GM19043 (cell line): ENCODE measurements at regions not wholly inside any gene's neighbourhood (a gene's known extent, or its start where the extent isn't known, plus 50 kb on each side); places are given as distances from the start of the nearest gene placed in this dataset.
"Not testable (repeated sequence)": the region's sequence is repeated elsewhere in the genome, so short reads cannot be mapped to it uniquely, and the experiment has no call there.

ENCODE experiments used
- ATAC-seq: cut with Tn5 transposase; IDR thresholded peaks from one replicate; pipeline ENCODE4 v1.9.1; 2021; ENCODE audit warnings: low read depth; ENCODE audit not compliant: unreplicated experiment

DNA sequence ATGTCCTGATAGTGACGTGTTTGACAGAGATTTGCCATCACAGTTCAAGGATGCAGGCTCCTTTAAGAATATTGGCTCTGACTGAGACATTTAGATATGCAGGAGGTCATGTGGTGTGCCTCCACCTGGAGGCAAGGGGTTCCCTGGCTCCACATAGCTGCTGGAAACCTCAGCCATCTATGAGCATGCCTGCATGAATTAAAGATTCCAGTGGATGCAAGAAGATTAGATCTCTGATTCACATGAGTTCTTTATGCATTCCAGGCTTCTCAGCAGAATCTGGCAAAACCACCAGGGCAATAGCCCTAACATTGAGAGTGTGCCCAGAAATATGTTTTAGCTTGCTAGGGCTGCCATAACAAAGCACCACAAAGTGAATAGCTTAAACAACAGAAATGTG, 298.5 kb upstream of the AADAT start:
- ATAC-seq, result no peak

DNA sequence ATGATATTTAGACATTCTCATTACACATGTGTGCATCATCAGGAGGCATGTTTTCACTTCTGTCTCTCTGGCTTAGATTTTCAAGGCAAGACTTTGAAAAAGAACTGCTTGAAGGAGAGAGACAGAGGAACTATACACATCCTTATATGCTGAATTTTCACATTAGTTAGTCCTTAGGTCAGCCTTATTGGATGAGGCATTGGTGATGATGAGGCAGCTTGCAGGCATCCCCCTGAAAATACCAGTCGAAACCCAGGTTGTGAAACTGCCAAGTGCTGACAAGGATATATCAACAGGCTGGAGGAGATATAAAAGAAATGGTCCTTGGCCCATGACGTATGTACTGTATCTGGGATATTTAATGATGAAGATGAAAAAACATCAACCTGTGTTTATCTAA, 297.2 kb upstream of the AADAT start:
- ATAC-seq, result no peak

DNA sequence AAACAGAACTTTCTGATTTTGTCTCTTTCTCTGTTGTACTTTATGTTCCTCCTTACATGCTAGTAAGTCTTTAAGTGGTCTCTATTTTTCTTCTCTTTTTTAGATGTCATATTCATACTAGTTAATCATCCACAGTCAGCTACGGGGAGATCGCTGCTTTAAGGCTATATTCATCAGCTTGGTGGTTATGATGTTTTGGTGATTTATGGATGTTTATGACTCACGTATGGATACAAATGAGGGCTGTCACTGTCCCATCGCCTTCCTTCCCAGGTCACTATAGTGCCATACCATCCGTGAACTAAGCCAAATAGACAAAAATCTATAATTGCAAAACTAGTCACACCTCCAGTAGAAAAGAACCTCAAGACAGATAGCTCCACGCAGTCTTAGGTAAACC, 296.8 kb upstream of the AADAT start:
- ATAC-seq, result no peak

DNA sequence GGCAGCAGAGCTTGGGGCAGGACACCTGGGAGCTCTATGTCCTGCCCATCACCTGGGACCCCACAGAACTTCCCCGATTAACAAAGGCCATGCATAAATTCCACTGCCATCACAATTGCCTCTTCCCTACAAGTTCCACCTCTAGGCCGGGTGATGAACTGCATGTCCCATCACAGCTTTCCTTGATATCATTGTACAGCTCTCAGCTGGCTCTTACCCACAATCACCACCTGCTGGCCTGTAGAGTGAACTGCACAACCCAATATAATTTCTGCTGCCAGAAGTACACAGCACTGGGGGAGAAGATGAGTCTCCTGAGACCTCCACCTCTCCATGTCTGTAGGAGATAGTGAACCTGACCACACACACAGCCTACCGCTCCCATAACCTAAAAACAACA, 285.0 kb upstream of the AADAT start:
- peak; percentile 97 for ATAC-seq

DNA sequence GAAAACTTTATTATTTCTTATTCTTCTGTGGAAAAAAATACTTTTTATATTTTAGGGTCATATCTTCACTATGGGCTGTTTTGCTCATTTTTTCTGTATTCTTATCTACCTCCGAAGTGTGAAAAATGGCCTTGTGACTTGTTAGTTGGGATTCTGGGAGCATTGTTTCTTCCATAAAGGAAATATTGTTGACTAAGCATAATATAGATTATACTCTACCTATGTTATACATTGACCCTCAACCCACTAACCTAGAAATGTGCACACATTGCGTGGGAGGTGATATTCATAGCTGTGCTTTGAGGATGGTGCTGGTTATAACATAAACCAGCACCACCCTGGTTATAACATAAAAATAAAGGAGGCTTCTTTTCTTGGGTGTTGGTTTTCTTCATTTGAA, 259.2 kb upstream of the AADAT start:
- ATAC-seq, result no peak

DNA sequence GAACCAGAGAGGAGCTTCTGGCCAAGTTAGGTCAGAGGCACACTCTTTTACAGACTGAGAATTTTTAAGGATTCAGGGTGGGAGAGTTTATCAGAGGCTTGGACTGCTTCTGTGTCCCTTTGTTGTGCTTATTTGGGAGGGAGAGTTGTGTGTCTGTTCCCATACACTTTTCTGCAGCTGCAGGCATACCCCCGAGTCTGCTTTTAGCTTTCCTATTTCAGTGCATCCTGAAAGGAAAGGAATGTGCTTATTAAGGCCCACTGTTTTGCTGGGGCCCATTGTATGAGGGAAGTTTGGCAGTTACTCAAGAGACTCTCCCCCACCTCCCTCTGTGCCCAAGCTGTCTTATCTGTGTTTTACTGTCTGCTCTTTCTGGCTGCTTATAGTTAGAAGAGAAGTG, 257.4 kb upstream of the AADAT start:
- ATAC-seq, result not testable (repeated sequence)

DNA sequence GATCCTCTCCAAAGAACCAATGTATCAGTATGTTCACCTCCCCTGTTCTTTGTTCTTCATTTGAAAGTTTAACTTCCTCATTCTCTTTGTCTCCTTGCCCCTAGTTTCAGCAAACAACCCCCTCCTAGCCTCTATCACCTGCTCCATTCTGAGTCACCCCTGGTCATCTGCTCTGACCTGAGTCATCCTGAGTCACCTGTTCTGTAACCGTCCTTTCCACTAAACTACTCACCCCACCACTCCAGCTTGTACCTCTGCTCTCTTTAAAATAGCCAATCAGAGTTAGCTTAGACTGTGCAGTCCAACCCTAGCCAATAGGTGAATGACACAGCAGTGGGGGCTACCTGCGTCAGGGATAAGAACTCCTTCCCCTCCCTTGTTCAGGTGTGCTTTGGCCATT, 249.8 kb upstream of the AADAT start:
- no peak for ATAC-seq

DNA sequence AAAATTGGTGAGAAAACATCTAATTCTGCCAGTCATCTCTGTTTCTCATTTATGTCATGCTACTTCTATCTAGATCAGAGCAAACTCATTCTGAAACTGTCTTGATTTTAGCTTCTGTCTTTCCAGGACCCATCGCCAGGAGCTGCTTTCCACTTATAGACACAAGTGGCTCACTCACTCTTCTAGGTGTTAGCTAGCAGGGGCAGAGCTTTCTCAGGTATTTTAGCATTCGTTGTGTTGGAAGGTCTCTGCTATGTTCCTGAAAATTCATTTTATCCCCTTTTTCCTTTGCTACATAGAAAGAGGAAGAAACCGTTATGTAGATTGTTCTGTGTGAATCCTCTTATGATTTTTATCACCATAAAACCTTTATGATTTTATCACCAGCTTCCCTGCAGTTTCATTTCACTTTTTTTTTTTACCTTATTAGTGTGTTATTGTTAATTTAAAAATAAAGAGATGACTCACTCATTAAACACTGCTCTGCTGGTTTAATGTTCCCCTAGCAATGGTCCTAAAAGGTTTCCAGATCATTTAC, 246.6 kb upstream of the AADAT start:
- ATAC-seq, result peak; percentile 90

DNA sequence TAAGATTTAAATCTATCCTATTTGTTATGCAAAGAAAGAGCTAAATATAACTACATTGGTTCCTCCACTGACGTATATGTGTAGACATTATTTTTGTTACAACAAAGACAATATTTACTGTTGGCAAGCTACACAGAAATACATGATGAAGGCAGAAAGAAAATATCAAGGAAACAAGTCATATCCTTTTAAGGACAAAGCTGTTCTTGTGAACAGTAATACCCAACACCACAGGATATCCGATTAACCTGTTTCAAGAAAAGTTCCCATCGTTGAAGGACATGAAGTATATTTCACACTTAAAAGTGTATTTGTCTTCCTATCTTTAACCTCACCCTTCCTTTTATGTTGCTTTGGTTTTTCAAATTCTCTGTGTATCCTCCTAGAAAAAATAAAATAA, 235.8 kb upstream of the AADAT start:
- no peak for ATAC-seq

DNA sequence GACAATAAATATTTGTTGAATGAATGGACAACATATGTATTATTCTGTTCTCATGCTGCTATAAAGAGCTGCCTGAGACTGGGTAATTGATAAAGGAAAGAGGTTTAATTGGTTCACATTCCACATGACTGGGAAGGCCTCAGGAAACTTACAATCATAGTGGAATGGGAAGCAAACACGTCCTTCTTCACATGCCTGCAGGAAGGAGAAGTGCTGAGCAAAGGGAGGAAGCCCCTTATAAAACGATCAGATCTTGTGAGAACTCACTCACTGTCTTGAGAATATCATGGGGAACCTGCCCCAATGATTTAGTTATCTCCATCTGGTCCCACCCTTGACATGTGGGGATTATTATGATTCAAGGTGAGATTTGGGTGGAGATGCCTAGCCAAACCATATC, 233.9 kb upstream of the AADAT start:
- ATAC-seq, result no peak

DNA sequence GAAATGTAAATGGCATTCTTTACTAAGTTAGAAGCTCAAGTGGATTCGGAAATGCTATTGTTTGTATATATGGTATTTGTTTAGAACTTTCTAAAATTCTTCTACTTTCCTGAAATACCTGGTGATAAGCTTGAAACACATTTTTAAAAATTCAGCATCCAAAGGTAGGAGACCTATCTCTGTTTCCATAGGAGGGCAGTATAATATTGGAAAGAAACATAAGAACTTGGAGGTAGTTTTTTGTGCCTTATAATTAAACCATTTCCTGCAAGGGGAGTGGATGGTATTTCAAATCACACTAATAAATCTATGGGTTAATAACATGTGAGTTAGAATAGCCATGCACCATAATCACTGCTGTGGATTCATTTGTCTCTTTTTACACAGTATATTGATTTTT, 217.4 kb upstream of the AADAT start:
- ATAC-seq, result no peak

DNA sequence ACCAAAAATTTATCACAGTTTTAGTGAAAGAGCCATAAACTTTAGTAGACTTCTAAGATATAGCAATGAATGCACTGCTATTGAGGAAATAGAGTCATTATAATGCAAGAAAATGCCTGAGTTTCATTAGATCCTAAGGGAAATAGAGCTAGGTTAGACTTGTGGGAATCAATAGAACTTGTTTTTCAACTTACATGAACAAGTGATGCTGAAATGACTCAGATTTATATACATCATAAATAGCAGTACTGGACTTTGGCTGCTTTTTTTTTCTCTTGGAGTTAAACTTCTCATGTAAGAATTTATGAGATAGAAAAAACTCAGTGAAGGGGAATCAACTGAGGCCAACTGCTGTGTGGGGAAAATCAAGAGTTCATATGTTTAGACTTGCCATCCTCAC, 216.5 kb upstream of the AADAT start:
- ATAC-seq, result no peak

DNA sequence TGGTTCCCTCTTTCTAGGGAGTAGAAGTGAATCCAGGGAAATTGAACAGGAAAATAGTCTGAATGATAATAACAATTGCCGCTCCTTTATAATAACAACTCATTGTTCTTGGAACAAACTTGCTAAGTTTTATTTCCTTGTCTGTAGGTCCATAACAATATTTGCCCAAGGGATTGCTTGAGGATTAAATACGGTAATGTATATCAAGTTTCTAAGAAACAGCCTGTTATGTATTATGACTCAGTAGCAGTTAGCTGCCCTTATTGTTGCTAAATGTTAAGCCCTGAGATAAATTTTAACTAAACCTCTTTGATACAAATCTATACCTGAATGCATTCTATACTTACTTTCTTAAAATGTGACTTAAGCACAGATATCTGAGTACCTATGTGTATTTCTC, 215.9 kb upstream of the AADAT start:
- no peak for ATAC-seq

DNA sequence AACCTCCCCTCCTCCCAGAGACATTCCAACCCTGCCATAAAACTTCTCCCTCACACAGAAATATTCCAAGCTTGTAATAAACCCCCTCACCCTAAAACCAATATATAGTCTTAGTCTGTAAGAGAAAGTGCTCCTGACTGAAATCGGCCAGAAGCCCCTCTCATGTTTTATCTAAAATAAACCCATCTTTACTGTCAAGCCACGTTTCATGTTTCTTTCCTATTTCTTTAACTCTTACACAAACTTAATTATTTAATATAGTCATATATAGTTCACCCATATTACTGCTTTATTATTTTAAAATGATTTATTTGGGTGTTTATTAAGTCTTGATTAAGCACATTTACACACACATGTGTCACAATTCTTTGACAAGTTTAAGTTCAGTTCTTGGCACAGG, 191.3 kb upstream of the AADAT start:
- ATAC-seq, result no peak

DNA sequence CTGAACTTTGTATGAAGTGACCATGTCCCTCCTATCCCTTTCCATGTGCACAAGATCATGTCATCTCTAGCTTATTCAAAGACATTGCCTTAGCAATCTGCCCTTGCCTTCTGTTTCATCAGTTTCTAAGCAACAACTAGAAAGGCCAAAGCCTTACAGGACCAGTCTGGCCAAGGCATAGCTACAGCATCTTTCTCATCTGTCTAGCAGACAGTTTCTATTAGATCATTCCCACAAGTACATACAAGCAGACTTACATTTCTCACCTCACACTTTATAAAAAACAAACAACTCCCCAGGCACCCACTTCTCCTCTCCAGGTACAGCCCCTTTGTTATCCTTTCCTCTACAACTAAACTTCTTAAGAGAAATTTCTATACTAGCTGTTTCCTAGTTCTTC, 188.7 kb upstream of the AADAT start:
- no peak for ATAC-seq

DNA sequence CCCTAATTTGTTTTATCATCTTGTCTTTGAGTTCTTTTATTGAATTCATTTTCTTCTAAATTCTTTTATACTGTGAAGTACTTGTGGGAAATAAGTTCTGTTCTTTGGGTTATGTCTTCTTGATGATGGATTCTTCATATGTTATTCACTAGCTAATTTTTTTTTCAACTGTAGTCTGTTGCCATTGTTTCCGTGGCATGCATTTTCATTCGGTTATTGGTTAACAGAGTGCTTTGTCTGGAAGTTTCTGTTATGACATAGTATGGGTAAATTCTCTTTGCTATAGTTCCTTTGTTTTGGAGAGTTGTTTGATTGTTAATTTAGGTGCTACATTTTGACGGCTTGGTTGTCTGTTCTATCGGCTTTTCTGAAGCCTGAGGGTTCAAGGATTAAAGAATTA, 184.9 kb upstream of the AADAT start:
- ATAC-seq, result no peak

DNA sequence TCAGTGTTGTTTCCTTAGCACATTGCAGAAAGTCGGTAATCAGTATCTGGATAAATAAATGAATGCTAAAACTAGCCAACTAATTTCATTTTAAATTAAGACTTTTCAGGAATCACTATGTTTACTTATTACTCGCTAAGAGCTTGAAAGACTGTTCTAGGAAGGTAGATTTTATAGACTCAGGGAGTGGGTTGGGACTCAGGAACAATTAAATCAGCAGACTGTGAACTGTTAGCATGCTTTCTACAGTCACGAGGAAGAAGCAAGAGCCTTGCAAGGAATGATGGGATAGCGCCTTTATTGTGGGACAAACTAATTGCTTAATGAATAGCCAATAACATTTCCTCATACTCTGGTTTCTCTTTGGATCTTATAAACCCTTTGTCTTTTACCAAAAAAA, 183.2 kb upstream of the AADAT start:
- ATAC-seq, result no peak

DNA sequence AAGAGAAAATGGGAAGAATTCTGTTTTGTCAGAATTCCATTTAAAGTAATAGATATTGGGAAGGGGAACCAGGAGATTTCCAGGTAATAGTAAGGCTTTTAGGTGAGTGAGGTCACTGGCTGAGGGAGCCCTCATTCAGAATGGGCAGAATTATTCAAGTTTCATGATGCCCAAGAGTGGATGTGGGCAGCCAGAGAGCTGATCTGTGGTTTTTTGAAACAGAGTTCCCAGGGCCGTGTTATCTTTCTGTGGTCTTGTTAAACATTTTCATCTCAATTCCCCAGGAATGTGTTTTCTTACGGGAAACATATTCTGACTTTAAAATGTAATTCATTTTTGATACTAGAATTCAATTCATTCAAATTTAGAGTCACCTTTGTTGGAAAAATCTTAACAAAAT, 182.0 kb upstream of the AADAT start:
- ATAC-seq, result no peak

DNA sequence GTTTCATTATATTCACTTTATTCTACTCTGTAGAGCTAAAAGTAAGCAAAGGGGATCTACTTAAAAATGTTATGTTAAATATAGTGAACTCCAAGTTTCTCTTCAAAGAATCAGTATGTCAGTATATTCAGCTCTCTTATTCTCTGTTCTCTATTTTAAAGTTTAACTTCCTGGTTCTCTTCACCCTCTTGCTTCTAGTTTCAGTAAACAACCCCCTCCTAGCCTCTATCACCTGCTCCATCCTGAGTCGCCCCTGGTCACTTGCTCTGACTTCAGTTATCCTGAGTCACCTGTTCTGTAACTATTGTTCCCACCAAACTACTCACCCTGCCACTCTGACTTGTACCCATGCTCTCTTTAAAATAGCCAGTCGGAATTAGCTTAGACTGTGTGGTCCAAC, 180.9 kb upstream of the AADAT start:
- ATAC-seq, result no peak

DNA sequence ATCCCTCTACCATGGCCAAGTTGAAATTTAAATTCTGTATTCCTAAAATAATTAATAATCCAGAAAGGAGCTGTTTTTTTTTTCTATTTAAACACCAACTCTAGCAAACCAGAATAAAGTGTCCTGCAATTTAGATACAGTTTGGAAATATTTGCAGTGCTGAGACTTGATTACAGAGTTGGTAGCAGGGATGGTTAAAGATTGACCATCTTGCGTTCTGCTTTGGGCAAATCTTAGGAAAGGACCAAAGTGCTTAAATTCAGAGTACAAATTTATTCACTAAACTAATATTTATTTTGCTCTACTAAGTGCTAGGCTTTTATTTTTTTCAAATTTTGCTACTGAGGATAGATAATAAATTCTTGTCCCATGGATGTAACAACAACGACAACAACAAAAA, 180.2 kb upstream of the AADAT start:
- no peak for ATAC-seq

DNA sequence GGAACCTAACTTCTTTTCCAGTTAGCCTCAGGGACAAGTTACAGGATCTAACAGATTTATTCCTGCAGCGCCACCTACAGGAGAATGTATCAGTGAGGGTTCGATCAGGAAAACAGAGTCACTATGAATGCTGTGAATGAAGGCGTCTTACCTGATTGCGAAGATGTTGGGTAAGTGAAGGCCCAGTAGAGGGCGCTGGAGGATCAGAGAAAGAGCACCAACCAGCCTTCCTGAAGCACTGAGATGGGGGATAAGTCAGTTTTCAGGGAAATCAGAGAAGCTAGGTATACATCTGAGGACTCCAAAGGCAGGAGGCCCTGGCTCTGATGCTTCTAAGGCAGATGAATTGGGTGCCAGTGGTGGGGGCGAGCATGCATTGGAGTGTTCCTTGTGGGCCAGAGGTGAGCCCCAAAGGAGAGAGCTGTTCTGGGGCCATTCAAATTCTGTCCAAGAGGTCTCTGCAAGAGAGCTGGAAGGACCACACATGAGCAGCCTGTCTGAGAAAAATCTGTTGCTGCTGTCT, 169.9 kb upstream of the AADAT start:
- ATAC-seq, result peak; percentile 96

DNA sequence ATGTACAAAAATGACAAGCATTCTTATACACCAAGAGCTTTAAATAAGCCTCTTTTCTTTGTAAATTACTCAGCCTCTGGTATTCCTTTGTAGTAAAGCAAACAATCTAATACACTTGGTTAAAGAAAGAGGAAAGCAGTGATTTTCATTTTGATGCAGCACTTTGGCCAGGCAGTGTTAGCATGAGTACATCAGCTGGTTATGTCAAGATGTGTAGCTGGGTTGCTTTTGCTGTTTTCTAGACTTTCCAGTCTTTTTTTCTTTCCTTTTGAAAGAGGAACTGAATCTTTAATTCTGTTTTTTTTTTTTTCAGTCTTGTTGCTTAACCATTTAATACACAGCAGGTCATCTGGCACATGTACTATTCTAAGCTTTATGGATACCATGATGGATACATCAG, 167.1 kb upstream of the AADAT start:
- no peak for ATAC-seq

DNA sequence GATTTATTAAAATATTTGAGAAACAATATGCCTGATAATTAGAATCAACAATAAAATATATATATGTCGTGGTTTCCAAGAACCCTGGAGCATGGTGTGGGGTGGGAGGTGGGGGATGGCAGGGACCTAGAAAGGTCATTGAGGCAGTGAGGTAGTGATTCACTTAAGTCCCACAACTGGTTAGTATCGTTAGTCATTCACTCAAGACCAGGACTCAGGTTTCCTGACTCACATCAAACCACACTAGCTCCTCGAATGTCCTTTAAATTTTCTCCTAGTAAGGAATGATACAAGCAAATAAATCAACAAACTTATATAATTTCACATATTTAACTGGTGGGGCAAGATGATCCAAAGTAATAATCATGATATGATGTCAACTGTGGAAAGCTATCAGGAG, 158.8 kb upstream of the AADAT start:
- no peak for ATAC-seq
